ENCODE measurements at regions not wholly inside any gene's neighbourhood (a gene's known extent, or its start where the extent isn't known, plus 50 kb on each side); places are given as distances from the start of the nearest gene placed in this dataset.
"Not testable (repeated sequence)": the region's sequence is repeated elsewhere in the genome, so short reads cannot be mapped to it uniquely, and the experiment has no call there.

- Histone ChIP-seq H3K27ac (ENCODE audit: low read depth, low read length) (no peak overlapping the region), H3K27me3 (ENCODE audit: control insufficient read depth, insufficient read depth, low read length) (no peaks in the 10 kb centered on the region), H3K9ac (ENCODE audit: low read length) (no peak overlapping the region), H3K36me3 (ENCODE audit: control insufficient read depth, insufficient read depth, low read length) (no peaks in the 10 kb centered on the region), H3K9me3 (ENCODE audit: control insufficient read depth, insufficient read depth, low read depth, low read length) (no peaks in the 10 kb centered on the region), H3K4me1 (ENCODE audit: control insufficient read depth, insufficient read depth, low read length) (no peaks in the 10 kb centered on the region), H3K4me3 (ENCODE audit: low read depth, low read length) (no peak overlapping the region)
Observed at GRCh38 chr14:96711559-96712267, 85.5 kb upstream of the VRK1 start.

- no peaks in the 10 kb centered on the region for H3K27me3 ChIP-seq (ENCODE audit: control insufficient read depth, insufficient read depth, low read length)
- H3K4me3 ChIP-seq (ENCODE audit: low read depth, low read length), result no peak overlapping the region
- no peak overlapping the region for H3K27ac ChIP-seq (ENCODE audit: low read depth, low read length)
- no peak overlapping the region for H3K9ac ChIP-seq (ENCODE audit: low read length)
- H3K36me3 ChIP-seq (ENCODE audit: control insufficient read depth, insufficient read depth, low read length), result no peaks in the 10 kb centered on the region
- H3K9me3 ChIP-seq (ENCODE audit: control insufficient read depth, insufficient read depth, low read depth, low read length), result no peaks in the 10 kb centered on the region
- no peaks in the 10 kb centered on the region for H3K4me1 ChIP-seq (ENCODE audit: control insufficient read depth, insufficient read depth, low read length)
Observed at GRCh38 chr14:96713426-96713825, 83.8 kb upstream of the VRK1 start.

GRCh38 chr14:96714537-96714936 lies 82.6 kb upstream of the VRK1 start:
- H3K4me3 ChIP-seq (ENCODE audit: low read depth, low read length); H3K9ac ChIP-seq (ENCODE audit: low read length); H3K27ac ChIP-seq (ENCODE audit: low read depth, low read length); H3K4me1 ChIP-seq (ENCODE audit: control insufficient read depth, insufficient read depth, low read length); H3K9me3 ChIP-seq (ENCODE audit: control insufficient read depth, insufficient read depth, low read depth, low read length); H3K36me3 ChIP-seq (ENCODE audit: control insufficient read depth, insufficient read depth, low read length); H3K27me3 ChIP-seq (ENCODE audit: control insufficient read depth, insufficient read depth, low read length): not testable (repeated sequence)

GRCh38 chr14:96717116-96717515 lies 80.1 kb upstream of the VRK1 start:
- H3K9ac ChIP-seq (ENCODE audit: low read length), result no peak overlapping the region

GRCh38 chr14:96718407-96718806 lies 78.8 kb upstream of the VRK1 start:
- no peak overlapping the region for H3K9ac ChIP-seq (ENCODE audit: low read length)
- no peaks in the 10 kb centered on the region; the same call in none of the 2 replicates for H3K27me3 ChIP-seq (ENCODE audit: control insufficient read depth, insufficient read depth, low read length)
- H3K27ac ChIP-seq (ENCODE audit: low read depth, low read length), result no peak overlapping the region
- no peak overlapping the region for H3K4me3 ChIP-seq (ENCODE audit: low read depth, low read length)
- no peaks in the 10 kb centered on the region for H3K4me1 ChIP-seq (ENCODE audit: control insufficient read depth, insufficient read depth, low read length)
- no peaks in the 10 kb centered on the region for H3K9me3 ChIP-seq (ENCODE audit: control insufficient read depth, insufficient read depth, low read depth, low read length)
- H3K36me3 ChIP-seq (ENCODE audit: control insufficient read depth, insufficient read depth, low read length), result no peaks in the 10 kb centered on the region

More at GRCh38 chr14:96717116-96717515, 80.1 kb upstream of the VRK1 start:
- Histone ChIP-seq H3K27ac (ENCODE audit: low read depth, low read length) (no peak overlapping the region), H3K27me3 (ENCODE audit: control insufficient read depth, insufficient read depth, low read length) (no peaks in the 10 kb centered on the region; the same call in 1 of the 2 replicates), H3K4me1 (ENCODE audit: control insufficient read depth, insufficient read depth, low read length) (no peaks in the 10 kb centered on the region), H3K4me3 (ENCODE audit: low read depth, low read length) (no peak overlapping the region), H3K9me3 (ENCODE audit: control insufficient read depth, insufficient read depth, low read depth, low read length) (no peaks in the 10 kb centered on the region), H3K36me3 (ENCODE audit: control insufficient read depth, insufficient read depth, low read length) (no peaks in the 10 kb centered on the region)

GRCh38 chr14:96720702-96721101 lies 76.5 kb upstream of the VRK1 start:
- H3K9ac ChIP-seq (ENCODE audit: low read length); H3K9me3 ChIP-seq (ENCODE audit: control insufficient read depth, insufficient read depth, low read depth, low read length); H3K4me3 ChIP-seq (ENCODE audit: low read depth, low read length); H3K27ac ChIP-seq (ENCODE audit: low read depth, low read length); H3K4me1 ChIP-seq (ENCODE audit: control insufficient read depth, insufficient read depth, low read length); H3K36me3 ChIP-seq (ENCODE audit: control insufficient read depth, insufficient read depth, low read length); H3K27me3 ChIP-seq (ENCODE audit: control insufficient read depth, insufficient read depth, low read length): not testable (repeated sequence)

GRCh38 chr14:96722736-96723135 lies 74.4 kb upstream of the VRK1 start:
- Histone ChIP-seq H3K9ac (ENCODE audit: low read length) (no peak overlapping the region), H3K4me3 (ENCODE audit: low read depth, low read length) (no peak overlapping the region), H3K9me3 (ENCODE audit: control insufficient read depth, insufficient read depth, low read depth, low read length) (0 out of 2 replicates have a peak, but pooled peaks cover 4% of the 10 kb centered on the region), H3K36me3 (ENCODE audit: control insufficient read depth, insufficient read depth, low read length) (no peaks in the 10 kb centered on the region), H3K27me3 (ENCODE audit: control insufficient read depth, insufficient read depth, low read length) (no peaks in the 10 kb centered on the region; the same call in none of the 2 replicates), H3K4me1 (ENCODE audit: control insufficient read depth, insufficient read depth, low read length) (no peaks in the 10 kb centered on the region), H3K27ac (ENCODE audit: low read depth, low read length) (no peak overlapping the region)

- Histone ChIP-seq H3K9ac (ENCODE audit: low read length) (no peak overlapping the region), H3K27ac (ENCODE audit: low read depth, low read length) (no peak overlapping the region), H3K9me3 (ENCODE audit: control insufficient read depth, insufficient read depth, low read depth, low read length) (0 out of 2 replicates have a peak, but pooled peaks cover 4% of the 10 kb centered on the region), H3K4me3 (ENCODE audit: low read depth, low read length) (no peak overlapping the region), H3K4me1 (ENCODE audit: control insufficient read depth, insufficient read depth, low read length) (no peaks in the 10 kb centered on the region), H3K36me3 (ENCODE audit: control insufficient read depth, insufficient read depth, low read length) (no peaks in the 10 kb centered on the region), H3K27me3 (ENCODE audit: control insufficient read depth, insufficient read depth, low read length) (no peaks in the 10 kb centered on the region; the same call in none of the 2 replicates)
Observed at GRCh38 chr14:96723946-96724345, 73.2 kb upstream of the VRK1 start.

- H3K4me3 ChIP-seq (ENCODE audit: low read depth, low read length), result no peak overlapping the region
- no peaks in the 10 kb centered on the region; the same call in none of the 2 replicates for H3K27me3 ChIP-seq (ENCODE audit: control insufficient read depth, insufficient read depth, low read length)
- no peak overlapping the region for H3K9ac ChIP-seq (ENCODE audit: low read length)
- no peaks in the 10 kb centered on the region for H3K36me3 ChIP-seq (ENCODE audit: control insufficient read depth, insufficient read depth, low read length)
- 0 out of 2 replicates have a peak, but pooled peaks cover 4% of the 10 kb centered on the region for H3K9me3 ChIP-seq (ENCODE audit: control insufficient read depth, insufficient read depth, low read depth, low read length)
- H3K4me1 ChIP-seq (ENCODE audit: control insufficient read depth, insufficient read depth, low read length), result no peaks in the 10 kb centered on the region
- H3K27ac ChIP-seq (ENCODE audit: low read depth, low read length), result no peak overlapping the region
Observed at GRCh38 chr14:96725232-96725631, 72.0 kb upstream of the VRK1 start.

- Histone ChIP-seq H3K27ac (ENCODE audit: low read depth, low read length) (no peak overlapping the region), H3K36me3 (ENCODE audit: control insufficient read depth, insufficient read depth, low read length) (no peaks in the 10 kb centered on the region), H3K4me1 (ENCODE audit: control insufficient read depth, insufficient read depth, low read length) (no peaks in the 10 kb centered on the region), H3K27me3 (ENCODE audit: control insufficient read depth, insufficient read depth, low read length) (no peaks in the 10 kb centered on the region; the same call in 1 of the 2 replicates), H3K9me3 (ENCODE audit: control insufficient read depth, insufficient read depth, low read depth, low read length) (0 out of 2 replicates have a peak, but pooled peaks cover 4% of the 10 kb centered on the region), H3K9ac (ENCODE audit: low read length) (no peak overlapping the region), H3K4me3 (ENCODE audit: low read depth, low read length) (no peak overlapping the region)
Observed at GRCh38 chr14:96727073-96727472, 70.1 kb upstream of the VRK1 start.

- Histone ChIP-seq H3K9ac (ENCODE audit: low read length) (no peak overlapping the region), H3K27me3 (ENCODE audit: control insufficient read depth, insufficient read depth, low read length) (no peaks in the 10 kb centered on the region; the same call in 1 of the 2 replicates), H3K4me1 (ENCODE audit: control insufficient read depth, insufficient read depth, low read length) (no peaks in the 10 kb centered on the region), H3K4me3 (ENCODE audit: low read depth, low read length) (no peak overlapping the region), H3K27ac (ENCODE audit: low read depth, low read length) (no peak overlapping the region), H3K36me3 (ENCODE audit: control insufficient read depth, insufficient read depth, low read length) (no peaks in the 10 kb centered on the region), H3K9me3 (ENCODE audit: control insufficient read depth, insufficient read depth, low read depth, low read length) (0 out of 2 replicates have a peak, but pooled peaks cover 4% of the 10 kb centered on the region)
Observed at GRCh38 chr14:96727491-96727890, 69.7 kb upstream of the VRK1 start.
